Activated naive CD8-positive, alpha-beta T cell treated with anti-CD3 and anti-CD28 coated beads, Interleukin-2, amount 50 U/mL, for 24 hours (primary cell): ENCODE measurements at regions not wholly inside any gene's neighbourhood (a gene's known extent, or its start where the extent isn't known, plus 50 kb on each side); places are given as distances from the start of the nearest gene placed in this dataset.
"Not testable (repeated sequence)": the region's sequence is repeated elsewhere in the genome, so short reads cannot be mapped to it uniquely, and the experiment has no call there.

ENCODE experiments used
- ATAC-seq: fragments of 150-1000 bp; cut with Tn5 transposase; one replicate; pipeline ENCODE4 v1.10.0; 2021
- DNase-seq: peaks from one replicate; pipeline ENCODE4 v3.0.0; 2021
- H3K27ac Mint-ChIP-seq: one replicate; pipeline ENCODE4 v1.8.0; 2021; ENCODE audit warnings: mild to moderate bottlenecking, mixed read lengths
- H3K27me3 Mint-ChIP-seq: one replicate; pipeline ENCODE4 v1.8.0; 2021; ENCODE audit warnings: mixed read lengths
- H3K36me3 Mint-ChIP-seq: one replicate; pipeline ENCODE4 v1.8.0; 2021; ENCODE audit warnings: low read depth, mixed read lengths
- H3K4me1 Mint-ChIP-seq: one replicate; pipeline ENCODE4 v1.8.0; 2021; ENCODE audit warnings: mixed read lengths
- H3K4me3 Mint-ChIP-seq: one replicate; pipeline ENCODE4 v1.8.0; 2021; ENCODE audit warnings: mild to moderate bottlenecking, moderate library complexity, mixed read lengths
- H3K9me3 Mint-ChIP-seq: one replicate; pipeline ENCODE4 v1.8.0; 2021; ENCODE audit warnings: mixed read lengths

DNA sequence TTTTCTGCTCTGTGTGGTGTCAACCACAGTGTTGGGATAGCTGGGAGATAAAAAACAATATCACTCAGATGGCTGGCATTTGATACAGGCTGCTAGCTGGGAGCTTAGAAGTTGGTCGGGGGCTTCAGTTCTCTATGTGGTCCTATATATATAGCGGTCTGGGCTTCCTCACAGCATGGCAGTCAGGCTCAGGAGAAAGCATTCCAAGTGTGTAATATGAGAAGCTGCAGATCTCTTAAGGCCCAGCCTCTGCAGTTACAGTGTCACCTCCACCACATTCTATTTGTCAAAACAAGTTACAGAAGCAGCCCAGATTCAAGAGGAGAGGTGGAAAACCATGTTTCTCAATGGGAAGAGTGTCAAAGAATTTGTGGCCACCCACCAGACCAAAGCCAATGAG lies 108.1 kb upstream of the NIPBL start:
- Mint-ChIP-seq H3K27ac (no peak overlapping the region), H3K4me3 (no peak overlapping the region), H3K9me3 (peaks cover 5% of the 10 kb centered on the region), H3K36me3 (no peaks in the 10 kb centered on the region), H3K27me3 (peaks cover 4% of the 10 kb centered on the region), H3K4me1 (no peaks in the 10 kb centered on the region)
- DNase-seq (no peak), ATAC-seq (no peak)

DNA sequence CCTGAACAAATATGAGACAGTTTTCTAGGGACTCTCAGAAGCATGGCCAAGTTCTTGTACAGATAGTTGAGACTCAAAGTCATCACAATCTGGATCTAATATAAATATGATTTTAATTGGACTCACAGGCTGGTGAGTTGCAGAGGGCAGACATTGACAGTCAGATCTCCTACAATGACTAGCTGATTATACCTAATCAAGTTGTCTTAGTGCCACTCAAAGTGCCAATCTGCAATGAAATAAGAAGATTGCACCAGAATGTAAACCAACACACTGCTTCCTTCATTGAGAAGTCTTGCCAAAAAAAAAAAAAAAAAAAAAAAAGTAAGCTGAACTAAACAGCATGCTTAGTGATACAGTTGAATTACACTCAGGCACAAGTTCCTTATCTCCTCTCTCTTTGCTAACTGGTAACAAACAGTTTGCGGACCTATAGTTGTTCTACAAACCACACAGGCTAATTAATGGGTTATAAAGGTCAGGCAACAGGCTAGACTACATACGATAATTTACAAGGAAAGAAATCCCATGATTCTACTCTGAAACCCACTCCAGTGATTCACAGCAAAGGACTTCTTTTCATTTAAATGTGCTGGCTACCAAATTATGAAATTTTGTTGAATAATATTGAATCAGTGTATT lies 107.3 kb upstream of the NIPBL start:
- Mint-ChIP-seq H3K4me3 (no peak overlapping the region), H3K36me3 (no peaks in the 10 kb centered on the region), H3K27ac (no peak overlapping the region), H3K9me3 (peaks cover 5% of the 10 kb centered on the region), H3K4me1 (no peaks in the 10 kb centered on the region), H3K27me3 (peaks cover 4% of the 10 kb centered on the region)
- DNase-seq (no peak), ATAC-seq (no peak)

DNA sequence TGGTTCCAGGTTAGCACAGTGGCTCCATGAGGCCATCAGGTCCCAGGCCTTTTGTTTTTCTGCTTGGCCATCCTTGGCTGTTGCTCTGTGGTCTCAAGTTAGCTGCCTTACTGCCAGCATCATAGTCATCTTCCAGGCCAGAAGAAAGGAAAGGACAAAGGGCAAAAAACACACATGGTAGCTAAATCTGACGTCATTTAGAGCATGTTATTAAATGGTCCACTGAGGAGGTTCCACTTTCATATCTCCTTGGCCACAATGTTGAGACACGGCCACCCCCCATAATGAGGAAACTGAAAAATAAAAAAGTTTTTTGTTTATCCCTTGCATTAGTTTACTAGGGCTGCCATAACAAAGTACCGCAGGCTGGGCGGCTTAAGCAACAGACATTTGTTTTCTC lies 106.4 kb upstream of the NIPBL start:
- DNase-seq (no peak), ATAC-seq (no peak)
- H3K4me1 Mint-ChIP-seq, result no peaks in the 10 kb centered on the region
- H3K9me3 Mint-ChIP-seq, result peaks cover 5% of the 10 kb centered on the region
- peaks cover 4% of the 10 kb centered on the region for H3K27me3 Mint-ChIP-seq
- no peak overlapping the region for H3K27ac Mint-ChIP-seq
- H3K36me3 Mint-ChIP-seq, result no peaks in the 10 kb centered on the region
- no peak overlapping the region for H3K4me3 Mint-ChIP-seq

- peaks cover 6% of the 10 kb centered on the region for H3K27me3 Mint-ChIP-seq
- H3K9me3 Mint-ChIP-seq, result peaks cover 5% of the 10 kb centered on the region
- no peak overlapping the region for H3K4me3 Mint-ChIP-seq
- no peak overlapping the region for H3K27ac Mint-ChIP-seq
- H3K4me1 Mint-ChIP-seq, result no peaks in the 10 kb centered on the region
- DNase-seq, result no peak
- ATAC-seq, result no peak
- no peaks in the 10 kb centered on the region for H3K36me3 Mint-ChIP-seq
Measured at GRCh38 chr5:36772276-36773140, 104.1 kb upstream of the NIPBL start.

- no peaks in the 10 kb centered on the region for H3K36me3 Mint-ChIP-seq
- H3K4me3 Mint-ChIP-seq, result no peak overlapping the region
- H3K27me3 Mint-ChIP-seq, result peaks cover 13% of the 10 kb centered on the region
- ATAC-seq, result no peak
- H3K27ac Mint-ChIP-seq, result no peak overlapping the region
- DNase-seq, result no peak
- no peaks in the 10 kb centered on the region for H3K4me1 Mint-ChIP-seq
- H3K9me3 Mint-ChIP-seq, result no peaks in the 10 kb centered on the region
Measured at GRCh38 chr5:36777105-36777757, 99.3 kb upstream of the NIPBL start.

DNA sequence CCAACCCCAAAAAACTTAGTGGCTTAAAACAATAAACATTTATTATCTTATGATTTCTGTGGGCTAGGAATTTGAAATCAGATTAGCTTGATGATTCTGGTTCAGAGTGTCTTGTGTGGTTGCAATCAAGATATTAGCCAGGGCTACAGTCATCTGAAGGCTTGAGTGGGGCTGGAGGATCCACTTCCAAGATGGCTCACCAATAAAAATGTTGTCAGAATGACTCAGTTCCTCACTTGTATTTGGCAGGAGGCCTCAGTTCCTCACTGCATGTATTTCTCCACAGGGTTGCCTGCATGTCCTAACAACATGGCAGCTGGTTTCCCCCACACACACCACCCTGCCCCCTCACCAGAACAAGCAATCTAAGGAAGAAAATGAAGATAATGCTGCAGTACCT lies 98.2 kb upstream of the NIPBL start:
- no peak for DNase-seq
- H3K4me1 Mint-ChIP-seq, result no peaks in the 10 kb centered on the region
- no peak overlapping the region for H3K27ac Mint-ChIP-seq
- peaks cover 13% of the 10 kb centered on the region for H3K27me3 Mint-ChIP-seq
- H3K9me3 Mint-ChIP-seq, result no peaks in the 10 kb centered on the region
- H3K36me3 Mint-ChIP-seq, result no peaks in the 10 kb centered on the region
- ATAC-seq, result no peak
- no peak overlapping the region for H3K4me3 Mint-ChIP-seq

GRCh38 chr5:36782612-36783011 lies 94.0 kb upstream of the NIPBL start:
- H3K27me3 Mint-ChIP-seq, DNase-seq, ATAC-seq, H3K27ac Mint-ChIP-seq, H3K4me1 Mint-ChIP-seq, H3K9me3 Mint-ChIP-seq, H3K4me3 Mint-ChIP-seq, H3K36me3 Mint-ChIP-seq: not testable (repeated sequence)

DNA sequence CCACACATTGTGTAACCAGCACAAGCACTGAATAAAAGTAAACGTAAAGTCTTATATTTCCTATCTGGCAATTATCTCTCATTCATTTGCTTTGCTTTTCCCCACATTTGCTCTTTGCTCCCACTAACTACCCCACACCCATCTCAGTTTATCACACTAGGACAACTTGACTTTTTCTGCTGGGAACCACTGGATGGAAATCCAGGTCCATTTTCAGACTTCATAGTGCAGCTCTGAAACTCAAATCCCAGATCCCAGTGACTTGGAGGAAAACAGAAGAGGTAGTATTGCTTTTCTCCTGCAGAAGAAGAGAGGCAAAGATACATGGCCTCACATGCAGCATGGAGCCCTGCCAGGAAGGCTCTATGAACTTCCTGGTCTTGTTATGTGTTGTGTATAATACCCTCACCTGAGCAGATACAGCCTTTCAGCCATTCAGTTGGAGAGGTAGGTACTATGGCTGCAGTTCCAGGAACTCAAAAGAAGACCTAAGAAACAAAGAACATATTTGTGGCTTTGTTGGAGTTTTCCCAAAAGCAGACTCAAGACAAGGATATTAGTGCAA lies 90.0 kb upstream of the NIPBL start:
- Mint-ChIP-seq H3K9me3 (no peaks in the 10 kb centered on the region), H3K36me3 (no peaks in the 10 kb centered on the region), H3K27me3 (no peaks in the 10 kb centered on the region), H3K27ac (no peak overlapping the region), H3K4me3 (no peak overlapping the region), H3K4me1 (no peaks in the 10 kb centered on the region)
- ATAC-seq, result no peak
- no peak for DNase-seq

GRCh38 chr5:36787365-36788093 lies 89.0 kb upstream of the NIPBL start:
- no peaks in the 10 kb centered on the region for H3K36me3 Mint-ChIP-seq
- H3K4me3 Mint-ChIP-seq, result no peak overlapping the region
- H3K4me1 Mint-ChIP-seq, result no peaks in the 10 kb centered on the region
- DNase-seq (no peak), ATAC-seq (no peak)
- no peaks in the 10 kb centered on the region for H3K27me3 Mint-ChIP-seq
- H3K9me3 Mint-ChIP-seq, result no peaks in the 10 kb centered on the region
- H3K27ac Mint-ChIP-seq, result no peak overlapping the region

DNA sequence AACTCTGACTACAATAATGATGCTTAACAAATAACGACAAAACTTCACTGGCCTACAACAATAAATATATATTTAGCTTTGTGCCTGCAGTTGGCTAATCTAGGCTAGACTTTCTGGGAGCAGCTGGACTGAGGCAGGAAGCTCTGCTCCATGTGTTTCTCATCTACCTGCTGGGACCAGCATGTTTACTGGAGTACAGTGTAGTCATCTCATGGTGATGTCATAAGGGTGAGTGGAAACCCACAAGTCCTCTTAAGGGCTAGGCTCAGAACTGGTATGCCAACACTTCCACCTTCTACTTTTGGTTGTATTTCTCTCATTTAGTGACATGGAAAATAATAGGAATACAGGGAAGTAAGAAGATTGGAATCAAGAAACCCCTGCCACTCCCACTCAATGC lies 85.7 kb upstream of the NIPBL start:
- H3K9me3 Mint-ChIP-seq, result no peaks in the 10 kb centered on the region
- ATAC-seq (no peak), DNase-seq (no peak)
- no peaks in the 10 kb centered on the region for H3K36me3 Mint-ChIP-seq
- H3K27me3 Mint-ChIP-seq, result no peaks in the 10 kb centered on the region
- H3K27ac Mint-ChIP-seq, result no peak overlapping the region
- H3K4me3 Mint-ChIP-seq, result no peak overlapping the region
- no peaks in the 10 kb centered on the region for H3K4me1 Mint-ChIP-seq

GRCh38 chr5:36792560-36793180 lies 83.9 kb upstream of the NIPBL start:
- Mint-ChIP-seq H3K4me3 (no peak overlapping the region), H3K4me1 (no peaks in the 10 kb centered on the region), H3K9me3 (no peaks in the 10 kb centered on the region), H3K27ac (no peak overlapping the region), H3K27me3 (no peaks in the 10 kb centered on the region), H3K36me3 (no peaks in the 10 kb centered on the region)
- DNase-seq (no peak), ATAC-seq (no peak)

DNA sequence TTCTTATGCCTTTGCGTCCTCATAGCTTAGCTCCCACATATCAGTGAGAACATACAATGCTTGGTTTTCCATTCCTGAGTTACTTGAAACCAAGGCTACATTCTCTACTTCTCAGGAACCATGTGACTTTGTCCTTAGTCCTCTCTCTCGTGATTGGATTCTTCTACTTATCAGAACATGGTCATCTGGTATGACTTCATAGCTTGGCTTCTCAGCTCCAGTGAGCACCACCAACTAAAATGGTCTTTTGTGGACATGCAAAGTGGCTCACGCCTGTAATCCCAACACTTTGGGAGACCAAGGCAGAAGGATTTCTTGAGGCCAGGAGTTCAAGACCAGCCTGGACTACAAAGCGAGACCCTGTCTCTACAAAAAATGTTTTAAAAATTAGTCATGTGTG lies 81.2 kb upstream of the NIPBL start:
- Mint-ChIP-seq H3K36me3 (no peaks in the 10 kb centered on the region), H3K27me3 (no peaks in the 10 kb centered on the region), H3K27ac (no peak overlapping the region), H3K4me3 (no peak overlapping the region), H3K4me1 (no peaks in the 10 kb centered on the region), H3K9me3 (no peaks in the 10 kb centered on the region)
- DNase-seq, result no peak
- no peak for ATAC-seq

- no peak for ATAC-seq
- Mint-ChIP-seq H3K36me3 (no peaks in the 10 kb centered on the region), H3K27ac (no peak overlapping the region), H3K4me3 (no peak overlapping the region), H3K4me1 (no peaks in the 10 kb centered on the region), H3K27me3 (no peaks in the 10 kb centered on the region), H3K9me3 (no peaks in the 10 kb centered on the region)
- no peak for DNase-seq
Measured at GRCh38 chr5:36796155-36796554, 80.4 kb upstream of the NIPBL start.

GRCh38 chr5:36801523-36801922 lies 75.0 kb upstream of the NIPBL start:
- ATAC-seq (no peak), DNase-seq (no peak)
- no peak overlapping the region for H3K27ac Mint-ChIP-seq
- H3K27me3 Mint-ChIP-seq, result peaks cover 2% of the 10 kb centered on the region
- no peaks in the 10 kb centered on the region for H3K9me3 Mint-ChIP-seq
- no peaks in the 10 kb centered on the region for H3K4me1 Mint-ChIP-seq
- no peaks in the 10 kb centered on the region for H3K36me3 Mint-ChIP-seq
- H3K4me3 Mint-ChIP-seq, result no peak overlapping the region
